ENCODE measurements at regions not wholly inside any gene's neighbourhood (a gene's known extent, or its start where the extent isn't known, plus 50 kb on each side); places are given as distances from the start of the nearest gene placed in this dataset.

DNA sequence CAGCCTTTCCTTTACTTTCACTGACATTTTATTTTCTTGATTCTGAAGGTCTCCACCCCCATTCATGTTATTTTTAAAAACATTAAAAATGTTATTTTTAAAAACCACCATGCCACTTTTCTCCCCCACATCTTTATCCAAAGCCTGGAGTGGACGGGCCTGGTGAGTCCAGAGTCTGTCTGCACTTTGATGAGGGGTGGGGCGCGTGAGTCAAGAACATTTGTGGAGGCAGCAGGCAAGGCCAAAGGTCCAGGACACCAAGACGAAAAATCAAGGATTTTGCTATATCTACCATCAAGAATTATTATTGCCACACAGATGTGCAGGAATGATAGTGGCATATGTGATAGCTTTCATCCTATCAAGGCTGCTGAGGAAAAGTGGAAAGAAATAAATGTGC lies 224.9 kb downstream of the FGF9 start:
- WGBS (ENCODE audit: extremely low coverage, insufficient coverage, low lambda C conversion rate) = no CpG with 5 or more reads among the region's 4 CpGs
- H3K36me3 ChIP-seq (ENCODE audit: control insufficient read depth, insufficient read depth, low read length) = no peaks in the 10 kb centered on the region
- H3K27ac ChIP-seq (ENCODE audit: low read depth, low read length) = no peak overlapping the region

DNA sequence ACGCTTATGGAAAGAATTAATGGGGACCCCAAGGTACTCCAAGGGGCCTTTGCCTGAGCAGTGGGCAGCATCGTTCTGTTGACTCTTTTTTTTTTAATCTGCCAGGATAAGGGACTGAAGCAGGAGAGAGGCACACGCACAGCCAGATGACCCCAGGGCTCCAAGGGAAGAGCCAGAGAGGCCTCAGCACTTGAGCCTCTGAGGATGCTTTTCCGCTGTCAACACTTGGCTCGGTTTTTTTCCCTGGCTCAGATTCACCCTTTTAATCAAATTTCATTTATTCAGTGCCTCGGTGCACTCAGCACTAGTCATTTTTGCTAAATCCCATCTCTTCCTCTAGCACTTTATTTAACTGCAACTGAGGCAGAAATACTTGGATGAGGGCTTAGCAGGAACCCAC lies 226.3 kb downstream of the FGF9 start:
- Histone ChIP-seq H3K4me3 (ENCODE audit: low read length) (no peak overlapping the region), H3K4me2 (ENCODE audit: low read length) (no peak overlapping the region), H4K5ac (ENCODE audit: low read length) (no peak overlapping the region), H3K18ac (ENCODE audit: low read length) (no peak overlapping the region), H2AK5ac (ENCODE audit: low read length) (no peak overlapping the region), H3K27ac (ENCODE audit: low read depth, low read length) (no peak overlapping the region), H3K23ac (ENCODE audit: low read length) (no peak overlapping the region), H3K79me1 (ENCODE audit: low read length) (no peaks in the 10 kb centered on the region), H2BK120ac (ENCODE audit: low read depth, low read length) (no peak overlapping the region), H3K79me2 (ENCODE audit: control insufficient read depth, insufficient read depth, low read length) (no peaks in the 10 kb centered on the region), H3K36me3 (ENCODE audit: control insufficient read depth, insufficient read depth, low read length) (no peaks in the 10 kb centered on the region), H3K4ac (ENCODE audit: low read depth, low read length) (no peak overlapping the region), H3K27me3 (ENCODE audit: insufficient read depth, low read length, poor library complexity) (no peaks in the 10 kb centered on the region), H2BK5ac (ENCODE audit: low read length) (no peak overlapping the region), H3K9ac (ENCODE audit: low read length) (no peak overlapping the region), H2BK15ac (replicated peaks; ENCODE audit: low read depth) (no peak overlapping the region), H4K8ac (ENCODE audit: low read depth, low read length) (no peak overlapping the region), H3K56ac (ENCODE audit: low read length) (no peak overlapping the region), H3K4me1 (ENCODE audit: control insufficient read depth, low read depth, low read length) (no peaks in the 10 kb centered on the region)
- WGBS (ENCODE audit: extremely low coverage, insufficient coverage, low lambda C conversion rate) = no CpG with 5 or more reads among the region's 6 CpGs
- DNase-seq = no peak

More for the DNA sequence above, 224.9 kb downstream of the FGF9 start:
- no peak overlapping the region for H3K4me2 ChIP-seq (ENCODE audit: low read length)
- H3K4ac ChIP-seq (ENCODE audit: low read depth, low read length) = no peak overlapping the region
- H3K4me1 ChIP-seq (ENCODE audit: control insufficient read depth, low read depth, low read length) = no peaks in the 10 kb centered on the region
- H3K9ac ChIP-seq (ENCODE audit: low read length) = no peak overlapping the region
- no peak overlapping the region for H2BK120ac ChIP-seq (ENCODE audit: low read depth, low read length)
- no peak for DNase-seq
- H3K23ac ChIP-seq (ENCODE audit: low read length) = no peak overlapping the region
- H3K4me3 ChIP-seq (ENCODE audit: low read length) = no peak overlapping the region
- H3K56ac ChIP-seq (ENCODE audit: low read length) = no peak overlapping the region
- H4K5ac ChIP-seq (ENCODE audit: low read length) = no peak overlapping the region
- no peak overlapping the region for H4K8ac ChIP-seq (ENCODE audit: low read depth, low read length)
- H2BK5ac ChIP-seq (ENCODE audit: low read length) = no peak overlapping the region
- H3K79me1 ChIP-seq (ENCODE audit: low read length) = no peaks in the 10 kb centered on the region
- no peak overlapping the region for H2BK15ac ChIP-seq (replicated peaks; ENCODE audit: low read depth)
- H3K27me3 ChIP-seq (ENCODE audit: insufficient read depth, low read length, poor library complexity) = no peaks in the 10 kb centered on the region
- no peaks in the 10 kb centered on the region for H3K79me2 ChIP-seq (ENCODE audit: control insufficient read depth, insufficient read depth, low read length)
- no peak overlapping the region for H2AK5ac ChIP-seq (ENCODE audit: low read length)
- no peak overlapping the region for H3K18ac ChIP-seq (ENCODE audit: low read length)

DNA sequence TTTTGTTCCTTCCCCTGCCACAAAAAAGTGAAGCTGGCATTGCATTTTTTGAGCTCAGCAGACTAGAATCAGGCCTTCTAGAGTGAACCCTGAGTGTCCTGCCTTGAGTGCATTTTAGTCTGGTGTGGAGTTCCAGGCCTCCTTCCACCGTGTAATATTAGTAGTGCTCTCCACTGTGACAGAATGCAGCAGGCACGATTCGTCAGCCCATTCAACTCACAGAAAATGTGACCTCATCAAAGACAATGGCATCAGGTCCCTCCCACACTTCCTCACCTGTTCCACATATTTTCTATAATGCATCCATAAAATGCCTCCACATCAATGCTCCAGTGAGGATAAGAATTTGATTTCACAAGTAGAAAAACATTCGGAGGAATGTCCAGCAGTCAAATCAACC lies 227.6 kb downstream of the FGF9 start:
- H4K8ac ChIP-seq (ENCODE audit: low read depth, low read length) = no peak overlapping the region
- no peak overlapping the region for H3K27ac ChIP-seq (ENCODE audit: low read depth, low read length)
- no peak overlapping the region for H3K9ac ChIP-seq (ENCODE audit: low read length)
- H3K36me3 ChIP-seq (ENCODE audit: control insufficient read depth, insufficient read depth, low read length) = no peaks in the 10 kb centered on the region
- no peak overlapping the region for H3K4me3 ChIP-seq (ENCODE audit: low read length)
- H3K4me2 ChIP-seq (ENCODE audit: low read length) = no peak overlapping the region
- H3K79me2 ChIP-seq (ENCODE audit: control insufficient read depth, insufficient read depth, low read length) = no peaks in the 10 kb centered on the region
- H2BK120ac ChIP-seq (ENCODE audit: low read depth, low read length) = no peak overlapping the region
- H2BK15ac ChIP-seq (replicated peaks; ENCODE audit: low read depth) = no peak overlapping the region
- H3K27me3 ChIP-seq (ENCODE audit: insufficient read depth, low read length, poor library complexity) = no peaks in the 10 kb centered on the region
- H3K18ac ChIP-seq (ENCODE audit: low read length) = no peak overlapping the region
- H3K4ac ChIP-seq (ENCODE audit: low read depth, low read length) = no peak overlapping the region
- no peak overlapping the region for H2BK5ac ChIP-seq (ENCODE audit: low read length)
- no peak overlapping the region for H3K56ac ChIP-seq (ENCODE audit: low read length)
- H3K4me1 ChIP-seq (ENCODE audit: control insufficient read depth, low read depth, low read length) = no peaks in the 10 kb centered on the region
- no CpG with 5 or more reads among the region's 4 CpGs for WGBS (ENCODE audit: extremely low coverage, insufficient coverage, low lambda C conversion rate)
- H3K79me1 ChIP-seq (ENCODE audit: low read length) = no peaks in the 10 kb centered on the region
- H4K5ac ChIP-seq (ENCODE audit: low read length) = no peak overlapping the region
- H2AK5ac ChIP-seq (ENCODE audit: low read length) = no peak overlapping the region
- DNase-seq = no peak
- H3K23ac ChIP-seq (ENCODE audit: low read length) = no peak overlapping the region

DNA sequence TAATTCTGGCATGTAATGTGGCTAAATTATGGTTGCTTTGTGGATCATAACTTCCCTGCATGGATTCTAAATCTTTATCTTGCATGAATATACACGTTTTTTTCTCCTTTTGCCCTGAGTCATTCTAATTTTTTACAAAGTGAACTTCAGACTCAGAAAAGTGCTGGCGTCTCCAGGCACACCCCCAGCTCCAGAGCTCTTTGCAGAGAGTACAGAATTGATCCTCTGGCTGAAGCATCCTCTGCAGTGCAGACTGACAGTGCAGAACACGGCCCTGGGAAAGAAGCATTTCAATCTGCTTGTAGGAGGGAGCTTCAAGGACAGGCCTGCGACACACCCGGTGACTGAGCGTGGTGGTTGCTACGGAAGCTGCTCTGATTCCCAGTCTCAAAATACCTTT lies 228.1 kb downstream of the FGF9 start:
- H3K27me3 ChIP-seq (ENCODE audit: insufficient read depth, low read length, poor library complexity) = no peaks in the 10 kb centered on the region
- no CpG with 5 or more reads among the region's 7 CpGs for WGBS (ENCODE audit: extremely low coverage, insufficient coverage, low lambda C conversion rate)
- no peak for DNase-seq

DNA sequence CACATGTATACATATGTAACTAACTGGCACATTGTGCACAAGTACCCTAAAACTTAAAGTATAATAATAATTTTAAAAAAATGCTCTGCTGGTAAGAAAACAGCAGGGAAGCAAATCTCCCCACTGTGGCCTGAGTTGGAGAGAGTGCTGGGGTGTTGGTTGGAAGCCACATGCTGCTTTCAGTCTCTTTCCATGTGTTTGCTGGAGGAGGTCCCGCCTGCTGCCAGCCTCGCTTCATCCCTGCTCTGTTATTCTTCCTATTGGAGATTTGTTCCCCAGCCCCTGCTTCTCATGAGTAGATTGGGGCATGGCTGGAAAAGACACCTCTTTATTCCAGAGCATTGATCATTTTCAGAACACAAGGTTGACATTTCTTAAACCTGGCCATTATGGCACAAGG lies 230.5 kb downstream of the FGF9 start:
- WGBS (ENCODE audit: extremely low coverage, insufficient coverage, low lambda C conversion rate) = no CpG with 5 or more reads among the region's 2 CpGs
- H2BK5ac ChIP-seq (ENCODE audit: low read length) = no peak overlapping the region
- no peak overlapping the region for H3K27ac ChIP-seq (ENCODE audit: low read depth, low read length)
- no peaks in the 10 kb centered on the region for H3K79me2 ChIP-seq (ENCODE audit: control insufficient read depth, insufficient read depth, low read length)
- H3K79me1 ChIP-seq (ENCODE audit: low read length) = no peaks in the 10 kb centered on the region
- no peak overlapping the region for H3K18ac ChIP-seq (ENCODE audit: low read length)
- no peak overlapping the region for H2AK5ac ChIP-seq (ENCODE audit: low read length)
- H3K4me3 ChIP-seq (ENCODE audit: low read length) = no peak overlapping the region
- H3K36me3 ChIP-seq (ENCODE audit: control insufficient read depth, insufficient read depth, low read length) = no peaks in the 10 kb centered on the region
- no peak overlapping the region for H2BK120ac ChIP-seq (ENCODE audit: low read depth, low read length)
- DNase-seq = no peak
- no peaks in the 10 kb centered on the region for H3K27me3 ChIP-seq (ENCODE audit: insufficient read depth, low read length, poor library complexity)
- no peak overlapping the region for H3K9ac ChIP-seq (ENCODE audit: low read length)
- H3K4me2 ChIP-seq (ENCODE audit: low read length) = no peak overlapping the region
- H4K8ac ChIP-seq (ENCODE audit: low read depth, low read length) = no peak overlapping the region
- no peak overlapping the region for H4K5ac ChIP-seq (ENCODE audit: low read length)
- no peak overlapping the region for H3K23ac ChIP-seq (ENCODE audit: low read length)
- H3K4me1 ChIP-seq (ENCODE audit: control insufficient read depth, low read depth, low read length) = no peaks in the 10 kb centered on the region
- no peak overlapping the region for H2BK15ac ChIP-seq (replicated peaks; ENCODE audit: low read depth)
- no peak overlapping the region for H3K4ac ChIP-seq (ENCODE audit: low read depth, low read length)
- no peak overlapping the region for H3K56ac ChIP-seq (ENCODE audit: low read length)

More for the DNA sequence above, 228.1 kb downstream of the FGF9 start:
- H3K79me2 ChIP-seq (ENCODE audit: control insufficient read depth, insufficient read depth, low read length) = no peaks in the 10 kb centered on the region
- no peak overlapping the region for H3K4me3 ChIP-seq (ENCODE audit: low read length)
- no peak overlapping the region for H2BK15ac ChIP-seq (replicated peaks; ENCODE audit: low read depth)
- H4K8ac ChIP-seq (ENCODE audit: low read depth, low read length) = no peak overlapping the region
- no peak overlapping the region for H3K23ac ChIP-seq (ENCODE audit: low read length)
- H3K79me1 ChIP-seq (ENCODE audit: low read length) = no peaks in the 10 kb centered on the region
- H4K5ac ChIP-seq (ENCODE audit: low read length) = no peak overlapping the region
- no peak overlapping the region for H3K4ac ChIP-seq (ENCODE audit: low read depth, low read length)
- no peak overlapping the region for H2AK5ac ChIP-seq (ENCODE audit: low read length)
- H3K56ac ChIP-seq (ENCODE audit: low read length) = peak overlapping the region; percentile 7
- H2BK5ac ChIP-seq (ENCODE audit: low read length) = no peak overlapping the region
- H3K36me3 ChIP-seq (ENCODE audit: control insufficient read depth, insufficient read depth, low read length) = no peaks in the 10 kb centered on the region
- H3K4me1 ChIP-seq (ENCODE audit: control insufficient read depth, low read depth, low read length) = no peaks in the 10 kb centered on the region
- H2BK120ac ChIP-seq (ENCODE audit: low read depth, low read length) = no peak overlapping the region
- no peak overlapping the region for H3K9ac ChIP-seq (ENCODE audit: low read length)
- H3K18ac ChIP-seq (ENCODE audit: low read length) = no peak overlapping the region
- no peak overlapping the region for H3K27ac ChIP-seq (ENCODE audit: low read depth, low read length)
- no peak overlapping the region for H3K4me2 ChIP-seq (ENCODE audit: low read length)

DNA sequence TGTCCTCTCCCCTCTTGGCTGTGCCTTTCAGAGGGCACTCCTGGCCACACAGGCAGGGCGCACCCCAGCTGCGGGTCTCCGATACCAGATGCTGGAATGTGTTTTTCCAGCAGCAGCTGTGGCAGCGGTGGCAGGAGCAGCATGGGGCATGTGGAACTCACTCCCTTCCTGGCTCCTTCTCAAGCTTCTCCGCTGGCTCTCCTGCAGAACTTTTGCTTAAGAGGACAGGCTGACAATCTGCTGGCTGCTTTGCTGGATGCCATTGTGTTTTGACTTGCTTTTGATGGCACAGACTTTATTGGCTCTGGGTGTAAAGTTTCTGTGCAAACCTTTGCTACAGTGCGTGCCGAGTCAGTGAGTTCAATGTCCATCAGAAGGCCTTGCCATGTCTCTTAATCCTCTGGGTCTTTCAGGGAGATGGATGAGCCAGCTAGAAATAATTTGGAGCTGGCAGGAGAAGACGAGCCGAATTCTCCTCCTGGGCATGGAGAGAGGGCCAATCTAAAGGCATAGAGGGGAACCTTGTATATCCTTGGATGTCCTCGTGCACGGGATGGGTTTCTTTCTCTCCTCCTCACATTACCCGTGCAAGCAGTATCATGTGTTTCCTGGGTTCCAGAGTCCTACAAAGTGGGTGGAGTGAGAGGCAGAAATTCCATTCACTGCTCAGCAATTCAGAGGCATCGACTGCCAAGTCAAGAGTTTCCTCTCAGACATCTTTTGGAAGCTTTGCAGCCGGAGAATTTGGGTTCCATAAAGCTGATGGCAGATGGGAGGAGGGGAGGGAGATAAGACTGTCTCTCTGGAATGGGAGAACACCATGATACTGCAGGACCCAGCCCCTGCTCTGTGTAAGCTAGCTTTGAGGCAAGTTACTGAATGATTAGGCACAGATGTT lies 231.2 kb downstream of the FGF9 start:
- no peak overlapping the region for H3K23ac ChIP-seq (ENCODE audit: low read length)
- no peak overlapping the region for H2BK120ac ChIP-seq (ENCODE audit: low read depth, low read length)
- H3K36me3 ChIP-seq (ENCODE audit: control insufficient read depth, insufficient read depth, low read length) = no peaks in the 10 kb centered on the region
- no peak overlapping the region for H3K4me2 ChIP-seq (ENCODE audit: low read length)
- no peaks in the 10 kb centered on the region for H3K27me3 ChIP-seq (ENCODE audit: insufficient read depth, low read length, poor library complexity)
- H2BK15ac ChIP-seq (replicated peaks; ENCODE audit: low read depth) = no peak overlapping the region
- no peaks in the 10 kb centered on the region for H3K4me1 ChIP-seq (ENCODE audit: control insufficient read depth, low read depth, low read length)
- no peak overlapping the region for H3K27ac ChIP-seq (ENCODE audit: low read depth, low read length)
- H3K9ac ChIP-seq (ENCODE audit: low read length) = no peak overlapping the region
- no peak overlapping the region for H3K18ac ChIP-seq (ENCODE audit: low read length)
- H3K79me2 ChIP-seq (ENCODE audit: control insufficient read depth, insufficient read depth, low read length) = no peaks in the 10 kb centered on the region
- H4K5ac ChIP-seq (ENCODE audit: low read length) = no peak overlapping the region
- DNase-seq = no peak
- no peaks in the 10 kb centered on the region for H3K79me1 ChIP-seq (ENCODE audit: low read length)
- no peak overlapping the region for H2BK5ac ChIP-seq (ENCODE audit: low read length)
- no peak overlapping the region for H4K8ac ChIP-seq (ENCODE audit: low read depth, low read length)
- H3K56ac ChIP-seq (ENCODE audit: low read length) = no peak overlapping the region
- H2AK5ac ChIP-seq (ENCODE audit: low read length) = no peak overlapping the region
- H3K4ac ChIP-seq (ENCODE audit: low read depth, low read length) = no peak overlapping the region
- no peak overlapping the region for H3K4me3 ChIP-seq (ENCODE audit: low read length)
- WGBS (ENCODE audit: extremely low coverage, insufficient coverage, low lambda C conversion rate) = no CpG with 5 or more reads among the region's 14 CpGs
